NOMO-1 (cell line): ENCODE measurements at regions not wholly inside any gene's neighbourhood (a gene's known extent, or its start where the extent isn't known, plus 50 kb on each side); places are given as distances from the start of the nearest gene placed in this dataset.

ENCODE experiments used
- DNase-seq, 2 experiments: peaks; one replicate each; lab custom pipeline; 2025; ENCODE audit not compliant: unreplicated experiment in 2 of 2; lab: John Stamatoyannopoulos, UW

- DNase-seq, result no peak
Measured at GRCh38 chr11:128125723-128126122, 461.6 kb downstream of the ETS1 start.

GRCh38 chr11:128116885-128117284 is 470.5 kb downstream of the ETS1 start:
- DNase-seq, result no peak

- DNase-seq, result no peak
Measured at GRCh38 chr11:128116447-128116846, 470.9 kb downstream of the ETS1 start.

GRCh38 chr11:128105950-128106349 is 481.4 kb downstream of the ETS1 start:
- DNase-seq, result no peak

- DNase-seq, result no peak
Measured at GRCh38 chr11:128105511-128105910, 481.8 kb downstream of the ETS1 start.

GRCh38 chr11:128103278-128103873 is 484.0 kb downstream of the ETS1 start:
- no peak for DNase-seq

GRCh38 chr11:128098781-128099180 is 488.6 kb downstream of the ETS1 start:
- no peak for DNase-seq

- peak in 1 of 2 experiments; percentile 25 for DNase-seq
Measured at GRCh38 chr11:128095466-128095981, 491.8 kb downstream of the ETS1 start.

- no peak for DNase-seq
Measured at GRCh38 chr11:128093689-128094088, 493.7 kb downstream of the ETS1 start.

- no peak for DNase-seq
Measured at GRCh38 chr11:128089962-128090361, 497.4 kb downstream of the ETS1 start.

GRCh38 chr11:128086794-128087193 is 500.6 kb downstream of the ETS1 start:
- DNase-seq, result no peak

GRCh38 chr11:128085276-128085675 is 502.1 kb downstream of the ETS1 start:
- DNase-seq, result no peak

- no peak for DNase-seq
Measured at GRCh38 chr11:128082574-128082973, 504.8 kb downstream of the ETS1 start.

GRCh38 chr11:128069665-128070064 is 517.7 kb downstream of the ETS1 start:
- no peak for DNase-seq

- DNase-seq, result no peak
Measured at GRCh38 chr11:128067780-128068179, 519.6 kb downstream of the ETS1 start.

- no peak for DNase-seq
Measured at GRCh38 chr11:128066399-128066798, 521.0 kb downstream of the ETS1 start.

GRCh38 chr11:128061281-128061871 is 526.0 kb downstream of the ETS1 start:
- peak in 1 of 2 experiments; percentile 7 for DNase-seq

- DNase-seq, result no peak
Measured at GRCh38 chr11:128058580-128059208, 528.7 kb downstream of the ETS1 start.

- DNase-seq, result no peak
Measured at GRCh38 chr11:128057786-128058395, 529.5 kb downstream of the ETS1 start.

- DNase-seq, result no peak
Measured at GRCh38 chr11:128055576-128056217, 531.7 kb downstream of the ETS1 start.
